HG02642 (cell line): ENCODE measurements at regions not wholly inside any gene's neighbourhood (a gene's known extent, or its start where the extent isn't known, plus 50 kb on each side); places are given as distances from the start of the nearest gene placed in this dataset.
A peak's percentile ranks its signal among the peaks of the same experiment; 100 is the strongest.
"Not testable (repeated sequence)": the region's sequence is repeated elsewhere in the genome, so short reads cannot be mapped to it uniquely, and the experiment has no call there.

Experiments used
- ATAC-seq: cut with Tn5 transposase; IDR thresholded peaks from one replicate; pipeline ENCODE4 v1.9.1; 2021; ENCODE audit warnings: mild to moderate bottlenecking; ENCODE audit not compliant: unreplicated experiment, poor library complexity

DNA sequence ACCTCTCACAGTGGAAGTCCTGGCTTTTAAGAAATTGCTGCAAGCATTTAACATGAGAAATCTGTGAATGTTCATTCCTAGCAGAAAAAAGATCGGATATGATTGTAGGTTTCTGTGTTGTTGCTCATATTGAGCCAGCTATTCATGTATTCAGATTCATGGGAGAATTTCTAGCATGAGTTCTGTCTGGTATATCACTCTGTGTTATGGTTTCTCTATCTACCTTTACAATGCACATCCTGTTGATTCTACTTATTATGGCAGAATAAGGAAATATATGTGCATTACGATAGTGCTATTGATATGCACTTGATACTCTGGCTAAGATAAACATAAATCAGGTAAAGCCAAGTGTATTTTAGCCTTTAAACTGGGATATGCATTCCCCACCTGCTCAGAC, 138.2 kb downstream of the KCNRG start:
- ATAC-seq: no peak

DNA sequence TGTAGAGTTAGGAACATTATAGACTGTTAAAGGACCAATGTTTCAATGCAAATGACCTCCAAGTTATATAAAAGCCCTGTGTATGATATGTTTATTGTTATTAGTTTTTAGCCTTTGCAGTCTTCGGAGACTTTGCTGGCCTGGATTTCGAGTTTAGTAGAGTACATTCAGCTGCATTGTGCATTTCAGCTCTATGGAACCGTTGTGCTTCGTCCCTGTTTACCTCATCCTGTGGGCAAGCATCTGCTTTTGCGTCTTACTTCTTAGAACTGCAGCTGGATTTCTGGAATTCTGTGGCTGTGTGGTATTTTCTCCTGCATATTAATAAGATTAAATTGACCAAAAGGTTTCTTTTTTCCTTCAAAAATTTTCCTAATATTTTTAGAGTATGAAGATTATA, 138.6 kb downstream of the KCNRG start:
- ATAC-seq: no peak

DNA sequence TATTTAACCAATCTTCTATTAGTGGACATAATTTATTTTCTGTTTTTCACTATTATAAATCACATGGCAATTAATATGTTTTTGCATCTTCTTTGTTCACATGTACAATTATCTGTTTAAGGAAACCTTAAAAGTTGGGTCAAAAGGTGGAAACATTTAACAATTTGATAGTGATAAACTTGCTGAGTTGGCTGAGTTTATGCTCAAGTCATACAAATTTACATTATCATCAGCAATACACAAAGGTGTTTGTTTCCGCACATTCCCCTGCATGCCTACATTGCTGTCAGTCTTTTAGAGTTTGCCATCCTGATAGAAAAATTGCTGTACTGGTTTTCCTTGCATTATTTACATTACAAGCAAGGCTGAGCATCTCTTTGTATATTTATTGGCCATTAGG, 139.5 kb downstream of the KCNRG start:
- ATAC-seq: no peak

DNA sequence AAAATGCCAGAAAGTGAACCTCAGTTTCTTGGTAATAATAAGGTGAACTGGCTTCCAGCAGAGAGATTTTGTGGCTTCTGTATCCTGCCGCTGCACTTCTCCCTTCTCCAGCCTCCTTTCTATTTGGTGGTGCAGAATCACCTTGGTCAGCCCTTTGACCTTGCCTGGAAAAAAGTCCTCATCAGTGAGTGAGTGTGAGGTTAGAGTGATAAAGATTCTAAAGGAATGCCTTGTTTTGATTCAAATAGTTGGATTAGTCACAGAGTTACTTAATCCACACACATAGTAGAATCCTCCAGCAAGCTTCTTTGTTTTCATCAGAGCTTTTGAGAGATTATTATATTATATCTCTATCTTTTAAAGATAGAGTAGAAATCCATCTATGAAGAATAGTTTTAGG, 140.9 kb downstream of the KCNRG start:
- ATAC-seq: no peak

DNA sequence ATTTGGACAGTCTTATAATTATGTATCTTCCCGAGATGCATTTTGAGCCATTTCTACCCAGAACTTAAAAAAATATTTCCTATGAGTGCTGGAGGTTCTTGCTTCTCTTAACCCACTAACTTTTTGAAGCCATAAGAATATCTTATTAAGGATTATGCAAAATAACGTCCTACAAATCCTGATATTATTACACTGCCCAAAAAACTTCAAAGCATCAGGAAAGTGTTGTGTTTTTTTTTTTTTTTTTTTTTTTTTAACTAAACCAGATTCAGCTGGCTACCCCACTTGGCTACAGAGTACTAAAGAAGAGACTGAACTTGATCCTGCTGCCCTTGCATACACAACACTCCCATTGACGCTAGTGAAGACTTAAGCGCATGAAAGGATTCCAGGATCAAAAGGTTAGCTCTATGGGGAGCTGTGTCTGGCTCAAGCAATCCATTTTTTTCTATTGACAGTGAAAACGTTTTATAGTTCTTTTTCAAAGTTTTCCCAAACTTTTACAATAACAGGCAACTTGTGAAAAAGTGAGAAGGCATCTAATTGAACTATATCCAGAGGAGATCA, 141.4 kb downstream of the KCNRG start:
- ATAC-seq: no peak

DNA sequence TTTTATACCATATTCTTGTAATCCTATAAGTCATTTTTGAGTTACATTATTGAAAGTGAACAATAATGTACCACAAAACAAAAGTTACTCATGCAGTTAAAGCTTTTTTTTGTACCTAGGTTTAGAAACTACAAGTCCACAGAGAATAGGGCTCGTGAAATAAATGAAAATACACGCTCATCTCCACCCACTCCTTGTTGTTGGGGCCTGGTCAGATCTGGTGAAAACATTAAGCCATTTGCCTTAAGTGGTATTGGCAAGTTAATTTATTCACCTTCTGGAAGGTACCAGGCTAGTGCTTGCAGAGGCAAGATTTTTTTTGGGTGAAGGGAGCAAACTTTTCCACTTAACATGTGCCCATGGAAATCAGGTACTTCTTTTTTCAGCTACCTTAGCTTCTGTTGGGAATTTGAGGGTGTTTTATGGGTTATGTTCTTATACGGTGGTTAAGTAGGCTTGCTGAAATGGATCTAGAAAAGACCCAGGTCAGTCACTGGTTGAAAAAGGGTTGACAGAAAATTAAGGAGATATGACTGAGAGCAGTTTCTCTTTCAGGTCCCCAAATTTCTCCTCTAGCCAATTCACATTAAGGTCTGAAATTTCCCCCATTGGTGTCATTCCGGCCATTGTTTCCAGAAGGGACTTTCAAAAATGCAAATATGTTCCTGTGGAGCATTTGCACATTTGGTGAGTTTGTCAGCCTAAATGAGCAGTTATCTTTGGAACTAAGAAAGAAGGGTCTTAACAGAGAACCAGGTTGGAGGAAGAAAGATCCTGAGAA, 143.3 kb downstream of the KCNRG start:
- no peak for ATAC-seq

DNA sequence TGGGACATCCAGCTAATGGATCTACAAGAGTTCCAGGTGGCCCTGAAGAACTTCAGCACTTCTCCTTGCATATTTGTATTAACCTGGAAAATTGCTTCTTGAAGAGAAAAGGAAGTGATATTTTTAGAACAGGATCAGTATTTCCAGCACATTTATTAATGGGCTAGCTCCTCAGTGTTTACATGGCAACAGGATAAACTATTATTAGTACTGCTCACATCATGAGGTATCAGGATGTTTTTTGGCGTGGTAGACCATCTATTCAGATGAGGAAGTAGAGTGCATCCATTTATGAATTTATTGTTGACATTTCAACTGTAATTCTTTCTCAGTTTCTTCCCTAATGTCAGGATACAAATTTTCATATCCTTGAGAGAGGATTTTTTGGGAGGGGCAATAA, 144.4 kb downstream of the KCNRG start:
- no peak for ATAC-seq

DNA sequence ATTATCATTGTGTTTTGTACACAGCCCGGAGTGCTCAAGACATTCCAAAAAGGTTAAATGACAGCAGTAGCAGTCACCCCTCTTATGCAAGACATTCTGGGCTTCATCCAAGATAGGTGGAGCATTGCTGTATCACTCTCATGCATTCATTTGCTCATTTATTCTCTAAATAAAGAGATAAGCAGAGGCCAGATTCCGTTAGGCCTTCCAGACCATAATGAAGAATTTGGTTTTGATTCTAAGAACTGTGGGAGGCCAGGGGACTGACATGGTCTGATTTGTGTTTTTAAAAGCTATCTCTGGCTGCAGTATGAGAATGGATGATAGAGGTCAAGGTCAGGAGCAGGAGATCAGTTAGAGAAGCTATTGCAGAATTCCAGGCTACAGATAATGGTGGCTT, 145.8 kb downstream of the KCNRG start:
- no peak for ATAC-seq

DNA sequence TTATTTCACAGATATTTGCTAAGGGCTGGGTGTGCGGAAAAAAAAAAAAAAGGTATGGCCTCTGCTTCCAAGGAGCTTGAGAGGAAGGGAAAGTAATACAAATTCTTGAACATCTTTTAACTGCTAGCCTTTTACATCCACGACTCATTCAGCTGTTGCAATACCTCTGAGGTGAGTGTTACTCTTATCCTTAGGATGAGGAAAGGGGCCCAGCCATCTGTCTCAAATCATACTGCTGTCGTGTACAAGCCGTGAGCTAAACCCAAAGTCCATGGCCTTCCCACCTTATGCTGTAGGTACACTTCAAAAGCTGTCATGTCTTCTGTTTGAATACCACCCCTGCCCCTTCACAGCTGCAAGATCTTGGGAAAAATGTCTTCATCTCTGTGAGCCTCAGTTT, 146.8 kb downstream of the KCNRG start:
- no peak for ATAC-seq

DNA sequence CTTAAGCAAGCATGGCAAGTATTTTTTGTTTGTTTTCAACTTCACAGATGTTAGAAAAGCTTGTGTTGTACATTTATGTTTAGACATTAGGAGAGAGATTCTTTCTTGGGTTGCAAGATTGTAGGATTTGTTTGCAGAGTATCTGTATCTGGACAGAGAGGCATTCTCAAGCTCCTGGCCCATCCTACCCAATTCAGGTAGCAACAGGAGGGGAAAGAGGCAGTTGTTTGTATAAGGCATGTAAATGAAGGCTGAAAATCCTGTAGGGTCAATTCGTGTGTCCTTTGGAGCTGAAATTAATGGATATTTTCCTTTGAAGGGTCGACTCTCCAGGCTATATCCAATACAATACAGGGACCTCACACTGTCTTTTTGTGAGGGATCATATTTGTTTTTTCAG, 147.3 kb downstream of the KCNRG start:
- no peak for ATAC-seq

DNA sequence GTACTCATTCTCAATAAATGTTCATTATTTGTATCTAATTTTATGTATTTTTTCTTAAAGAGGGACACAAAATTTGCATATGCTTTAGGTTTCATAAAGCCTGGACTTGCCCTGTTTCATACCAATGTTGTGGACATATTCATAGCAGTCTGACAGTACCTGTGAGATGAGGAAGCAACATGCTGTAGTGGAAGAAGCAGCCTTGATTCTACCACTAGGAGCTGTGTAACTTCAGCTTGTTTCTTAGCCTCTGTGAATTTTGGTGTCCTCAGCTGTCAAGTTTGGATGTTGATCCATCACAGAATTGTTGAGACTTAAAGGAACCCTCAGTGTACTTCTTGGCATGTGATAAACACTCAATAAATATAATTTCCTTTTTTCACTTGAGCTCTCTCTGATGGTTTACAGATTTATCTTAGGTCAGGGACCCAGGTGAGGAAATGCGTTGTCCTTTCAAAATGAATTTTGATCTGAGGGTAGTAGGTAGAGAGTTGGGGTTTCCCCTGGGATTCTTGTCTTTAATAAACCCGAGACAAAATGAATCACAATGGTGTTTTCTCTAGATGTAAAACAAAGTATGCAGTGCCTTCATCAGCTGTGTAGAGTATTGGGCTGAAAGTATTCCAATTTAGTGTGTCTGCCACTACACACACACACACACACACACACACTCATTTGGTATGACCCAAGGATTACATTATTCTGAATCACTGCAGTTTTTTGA, 152.1 kb downstream of the KCNRG start:
- ATAC-seq: peak; percentile 63

DNA sequence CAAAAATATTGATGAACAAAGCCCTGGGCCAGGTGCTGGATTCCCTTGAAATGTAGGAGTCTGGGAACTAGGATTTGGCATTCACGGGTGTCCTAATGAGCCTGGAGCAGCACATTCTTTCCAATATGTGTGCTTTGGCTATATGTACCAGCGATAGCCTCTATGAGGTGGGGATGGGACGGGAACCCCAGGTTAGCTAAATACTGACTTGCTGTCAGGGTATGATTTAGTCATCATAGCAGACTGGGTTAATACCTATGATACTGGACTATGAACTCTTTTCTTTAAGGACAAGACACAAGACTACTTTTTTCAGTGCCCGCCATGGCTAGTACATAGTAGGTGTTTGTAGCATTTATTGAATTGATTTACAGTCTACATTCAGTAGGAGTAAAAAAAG, 152.7 kb downstream of the KCNRG start:
- no peak for ATAC-seq

DNA sequence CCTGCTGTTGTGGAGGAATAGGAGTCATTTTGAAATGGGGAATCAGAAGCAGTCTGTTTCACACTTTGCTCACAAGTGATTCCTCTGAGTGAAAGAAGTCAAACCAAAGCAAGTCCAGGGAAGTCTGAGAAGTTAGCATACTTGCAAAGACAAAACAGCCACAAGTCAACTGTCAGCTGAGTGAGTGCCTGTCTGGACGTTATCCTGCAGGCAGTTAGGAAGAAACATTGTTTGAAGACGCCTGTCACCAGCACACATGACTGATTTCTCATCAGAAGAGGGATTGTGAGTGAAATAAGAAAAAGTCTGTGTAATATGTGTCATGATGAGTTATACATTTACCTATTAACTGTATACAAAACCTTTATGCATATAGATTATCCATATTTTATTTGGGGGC, 153.5 kb downstream of the KCNRG start:
- no peak for ATAC-seq

DNA sequence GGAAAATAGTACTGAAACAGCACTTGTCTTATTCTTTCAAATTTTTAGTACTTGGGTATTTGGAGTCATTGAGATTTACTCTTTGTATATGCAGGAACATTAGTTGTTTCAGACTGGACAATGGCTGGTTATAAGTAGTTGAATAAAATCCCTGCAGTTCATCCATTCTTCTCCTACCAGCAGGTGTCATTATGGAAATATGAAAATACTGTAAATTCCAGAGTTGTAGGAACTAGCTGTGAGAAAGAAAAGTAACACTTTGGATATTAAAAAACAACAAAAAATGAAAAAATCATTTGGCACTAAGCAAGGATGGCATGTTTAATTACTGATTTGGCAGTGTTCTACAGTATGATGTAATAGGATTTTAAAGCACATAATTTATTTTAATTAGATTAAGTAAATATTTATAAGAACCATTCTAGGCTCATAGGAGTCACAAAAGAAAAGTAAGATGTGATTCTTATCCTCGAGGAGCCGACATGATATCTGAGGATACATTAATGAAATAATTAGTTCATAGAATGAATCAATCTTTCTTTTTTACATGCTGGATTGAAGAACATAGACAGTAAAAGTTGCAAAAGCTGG, 155.3 kb downstream of the KCNRG start:
- ATAC-seq: no peak

DNA sequence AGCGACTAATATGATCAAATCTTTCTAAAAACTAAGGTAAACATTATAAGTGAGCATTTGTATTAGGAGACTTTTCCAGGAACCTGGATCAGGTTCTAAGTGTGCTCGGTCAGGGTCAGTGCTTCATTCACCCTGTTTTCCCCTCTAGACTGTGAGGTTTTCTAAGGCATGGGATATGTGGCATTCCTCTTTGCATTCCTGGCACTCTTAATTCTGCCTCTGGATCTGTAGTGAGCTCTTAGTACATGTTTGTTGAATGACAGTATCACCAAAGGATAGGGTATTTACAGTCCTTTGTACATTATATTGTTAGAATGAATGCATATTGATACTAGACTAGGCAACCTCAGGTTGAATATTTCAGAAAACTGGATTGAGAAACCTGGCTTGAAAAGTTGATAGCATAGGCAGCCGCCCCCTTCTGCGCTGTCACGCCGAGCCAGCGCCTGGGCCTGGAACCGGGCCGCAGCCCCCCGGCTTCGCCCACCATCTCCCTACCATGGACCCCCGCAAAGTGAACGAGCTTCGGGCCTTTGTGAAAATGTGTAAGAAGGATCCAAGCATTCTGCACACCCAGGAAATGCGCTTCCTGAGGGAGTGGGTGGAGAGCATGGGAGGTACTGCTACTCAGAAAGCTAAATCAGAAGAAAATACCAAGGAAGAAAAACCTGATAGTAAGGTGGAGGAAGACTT, 156.5 kb downstream of the KCNRG start:
- no peak for ATAC-seq

DNA sequence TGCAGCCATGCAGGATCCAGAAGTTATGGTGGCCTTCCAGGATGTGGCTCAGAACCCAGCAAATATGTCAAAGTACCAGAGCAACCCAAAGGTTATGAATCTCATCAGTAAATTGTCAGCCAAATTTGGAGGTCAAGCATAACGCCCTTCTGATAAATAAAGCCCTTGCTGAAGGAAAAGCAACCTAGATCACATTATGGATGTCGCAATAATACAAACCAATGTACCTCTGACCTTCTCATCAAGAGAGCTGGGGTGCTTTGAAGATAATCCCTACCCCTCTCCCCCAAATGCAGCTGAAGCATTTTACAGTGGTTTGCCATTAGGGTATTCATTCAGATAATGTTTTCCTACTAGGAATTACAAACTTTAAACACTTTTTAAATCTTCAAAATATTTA, 157.8 kb downstream of the KCNRG start:
- ATAC-seq: not testable (repeated sequence)

DNA sequence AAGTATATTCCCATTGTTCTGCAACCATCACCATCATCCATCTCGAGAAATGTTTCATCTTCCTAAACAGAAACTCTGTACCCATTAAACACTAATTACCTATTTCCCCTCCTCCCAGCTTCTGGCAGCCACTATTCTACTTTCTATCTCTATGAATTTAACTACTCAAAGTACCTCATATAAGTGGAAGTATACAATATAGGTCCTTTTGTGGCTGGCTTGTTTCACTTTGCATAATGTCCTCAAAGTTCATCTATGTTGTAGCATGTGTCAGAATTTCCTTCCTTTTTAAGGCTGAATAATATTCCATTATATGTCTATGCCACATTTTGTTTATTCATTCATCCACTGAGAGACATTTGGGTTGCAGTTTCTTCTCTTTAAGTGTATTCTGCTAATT, 159.4 kb downstream of the KCNRG start:
- no peak for ATAC-seq

DNA sequence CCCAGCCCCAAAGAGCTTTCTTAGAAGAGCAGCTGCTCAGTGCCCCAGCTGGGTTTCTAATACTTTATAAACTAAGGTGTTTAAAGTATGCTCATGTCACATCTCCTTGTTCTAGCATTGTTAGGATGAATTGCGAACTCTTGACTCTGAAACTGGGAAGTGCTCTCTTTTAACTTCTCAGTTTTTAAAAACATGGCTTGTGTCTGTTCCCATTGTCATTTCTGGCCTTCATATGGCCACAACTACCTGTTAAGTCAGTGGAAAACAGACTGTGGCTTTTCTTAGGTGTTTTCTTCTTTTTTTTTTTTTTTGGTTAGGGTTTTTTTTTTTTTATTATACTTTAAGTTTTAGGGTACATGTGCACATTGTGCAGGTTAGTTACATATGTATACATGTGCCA, 164.7 kb downstream of the KCNRG start:
- ATAC-seq: no peak

DNA sequence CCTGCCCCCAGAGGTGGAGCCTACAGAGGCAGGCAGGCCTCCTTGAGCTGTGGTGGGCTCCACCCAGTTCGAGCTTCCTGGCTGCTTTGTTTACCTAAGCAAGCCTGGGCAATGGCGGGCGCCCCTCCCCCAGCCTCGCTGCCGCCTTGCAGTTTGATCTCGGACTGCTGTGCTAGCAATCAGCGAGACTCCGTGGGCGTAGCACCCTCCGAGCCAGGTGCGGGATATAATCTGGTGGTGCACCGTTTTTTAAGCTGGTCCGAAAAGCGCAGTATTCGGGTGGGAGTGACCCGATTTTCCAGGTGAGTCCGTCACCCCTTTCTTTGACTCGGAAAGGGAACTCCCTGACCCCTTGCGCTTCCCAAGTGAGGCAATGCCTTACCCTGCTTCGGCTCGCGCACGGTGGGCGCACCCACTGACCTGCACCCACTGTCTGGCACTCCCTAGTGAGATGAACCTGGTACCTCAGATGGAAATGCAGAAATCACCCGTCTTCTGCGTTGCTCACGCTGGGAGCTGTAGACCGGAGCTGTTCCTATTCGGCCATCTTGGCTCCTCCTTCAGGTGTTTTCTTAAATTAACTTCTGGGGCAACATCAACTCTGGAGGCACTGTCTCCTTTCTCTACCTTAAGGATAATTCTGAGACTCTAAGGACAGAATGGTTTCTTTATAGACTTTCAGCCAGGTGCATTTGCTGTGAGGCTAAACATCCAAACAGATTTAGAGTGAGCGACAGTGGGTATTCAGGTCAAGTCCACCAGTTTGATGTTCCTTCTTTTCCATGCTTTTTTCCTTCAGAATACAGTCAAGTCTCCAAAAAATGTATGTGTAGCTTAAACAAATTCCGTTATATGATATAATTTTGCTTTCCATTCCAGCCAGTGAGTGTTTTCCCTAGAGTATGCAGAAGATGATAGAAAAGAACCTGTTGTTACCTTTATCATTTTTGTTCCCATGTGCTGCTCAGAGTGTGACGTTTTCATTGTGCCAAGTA, 170.8 kb downstream of the KCNRG start:
- ATAC-seq: not testable (repeated sequence)
